Right cardiac atrium (tissue), 5 donors: ENCODE measurements at regions not wholly inside any gene's neighbourhood (a gene's known extent, or its start where the extent isn't known, plus 50 kb on each side); places are given as distances from the start of the nearest gene placed in this dataset.

Experiments used
- ATAC-seq, 2 donors: fragments of 200-7000 bp; cut with Tn5 transposase; one replicate each; pipeline versions ENCODE4 v1.8.0 to v1.9.1; 2020; ENCODE audit warnings: moderate library complexity in 2 of 2, mild to moderate bottlenecking in 1 of 2
- DNase-seq, 3 donors: peaks; one replicate each; pipeline ENCODE4 v3.0.0-alpha.2; 2020
- H3K27ac ChIP-seq: one replicate; pipeline ENCODE4 v1.5.1; 2013; ENCODE audit warnings: mild to moderate bottlenecking, low read length, control low read depth, moderate library complexity
- H3K27me3 ChIP-seq: one replicate; pipeline ENCODE4 v1.6.1; 2013; ENCODE audit not compliant: control insufficient read depth, insufficient read depth
- H3K4me1 ChIP-seq: one replicate; pipeline ENCODE4 v1.6.1; 2013; ENCODE audit warnings: low read length; ENCODE audit not compliant: control insufficient read depth, insufficient read depth
- H3K4me3 ChIP-seq: one replicate; pipeline ENCODE4 v1.5.1; 2013; ENCODE audit warnings: low read length, control low read depth
- H3K9me3 ChIP-seq: one replicate; pipeline ENCODE4 v1.6.1; 2013; ENCODE audit warnings: low read length; ENCODE audit not compliant: control insufficient read depth
- WGBS: extraction: QIAGEN DNeasy Blood & Tissue Kit; methylation state at CpG from one replicate; pipeline ENCODE4 v1.1.7; 2013; 5-methylcytosine and 5-hydroxymethylcytosine counted together
- intact Hi-C, 4 donors: fragments of 100-400 bp; cut with DNase I; formaldehyde crosslinking; loops; one replicate each; pipeline versions ENCODE4 v1.11.0 to v1.14.0; 2022 to 2023
- donor health status: healthy with polysubstance abuse.
- donor health status: DM: no; HTN: yes; CAD: no.
- donor health status: DM: no; HTN: no; CAD: no.
- donor health status: DM: no; HTN: yes; CAD: no; lungs with severe emphysema.
- donor health status: DM: yes; HTN: yes; CAD: no.

DNA sequence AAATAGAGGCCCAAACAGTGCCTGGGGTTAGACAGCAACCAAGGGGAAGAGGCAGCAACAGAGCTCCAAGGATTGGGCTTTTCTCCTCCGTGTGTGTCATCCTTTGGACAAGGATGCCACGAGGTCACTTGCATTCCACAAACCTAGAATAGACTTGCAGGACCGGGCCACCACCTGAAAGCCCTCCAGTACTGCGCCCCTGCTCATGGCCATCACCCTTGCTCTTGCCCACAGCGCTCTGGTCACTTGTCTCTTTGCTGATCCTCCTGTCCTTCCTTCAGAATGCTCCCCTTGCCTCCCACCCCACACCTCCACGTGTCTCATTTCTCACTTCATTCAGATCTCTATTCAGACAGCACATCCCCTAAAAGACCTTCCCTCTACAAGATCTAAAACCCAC, 247.4 kb downstream of the MATN1 start:
- no peaks in the 10 kb centered on the region for H3K4me1 ChIP-seq
- ATAC-seq, result no peak
- WGBS, result 63% methylated on average over 6 of the region's 6 CpGs
- intact Hi-C loops, result no loop called here
- DNase-seq, result no peak
- H3K9me3 ChIP-seq, result peaks cover 2% of the 10 kb centered on the region
- H3K27ac ChIP-seq, result no peak overlapping the region
- H3K4me3 ChIP-seq, result no peak overlapping the region
- no peaks in the 10 kb centered on the region for H3K27me3 ChIP-seq

DNA sequence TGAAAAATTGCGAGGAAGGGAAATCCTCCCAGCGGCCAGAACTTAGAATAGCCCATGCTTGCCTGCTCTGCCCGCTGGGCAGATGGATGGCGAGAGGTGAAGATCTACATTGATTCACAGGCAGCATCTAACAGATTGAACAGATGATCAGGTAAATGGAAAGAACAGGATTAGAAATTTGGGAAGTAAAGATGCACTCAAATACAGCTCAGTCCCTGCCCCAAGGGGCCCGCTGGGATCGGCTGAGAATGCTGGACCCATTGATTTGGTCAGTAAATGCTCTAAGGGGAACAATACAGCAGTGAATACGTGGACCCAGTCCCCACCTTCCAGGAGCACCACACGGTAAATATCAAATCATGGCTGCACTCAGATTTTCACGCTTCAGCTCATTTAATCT, 248.2 kb downstream of the MATN1 start:
- H3K27me3 ChIP-seq, result no peaks in the 10 kb centered on the region
- intact Hi-C loops, result no loop called here
- ATAC-seq (no peak), DNase-seq (no peak)
- H3K27ac ChIP-seq, result no peak overlapping the region
- H3K4me1 ChIP-seq, result no peaks in the 10 kb centered on the region
- no peaks in the 10 kb centered on the region for H3K9me3 ChIP-seq
- WGBS, result 90% methylated on average over 9 of the region's 9 CpGs
- no peak overlapping the region for H3K4me3 ChIP-seq

DNA sequence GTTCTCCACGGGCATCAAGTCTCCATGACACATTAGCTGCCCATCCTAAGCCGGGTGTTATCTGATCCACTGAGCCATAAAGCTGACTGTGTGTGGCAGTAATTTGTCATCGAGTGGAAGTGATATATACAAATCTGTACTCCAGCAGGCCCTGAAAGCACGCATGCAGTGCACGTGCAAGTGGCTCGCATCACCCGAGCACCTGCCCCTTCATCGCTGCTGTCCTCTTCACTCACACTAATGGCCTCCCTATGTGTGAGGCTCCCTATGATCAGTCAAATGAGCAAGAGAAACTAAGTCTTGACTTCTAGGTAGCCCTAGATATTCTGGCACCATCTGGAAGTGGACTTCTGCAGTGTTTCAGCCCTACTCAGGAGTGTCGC, 248.6 kb downstream of the MATN1 start:
- intact Hi-C loops, result no loop called here
- ATAC-seq, result no peak
- WGBS, result 70% methylated on average over 9 of the region's 9 CpGs

DNA sequence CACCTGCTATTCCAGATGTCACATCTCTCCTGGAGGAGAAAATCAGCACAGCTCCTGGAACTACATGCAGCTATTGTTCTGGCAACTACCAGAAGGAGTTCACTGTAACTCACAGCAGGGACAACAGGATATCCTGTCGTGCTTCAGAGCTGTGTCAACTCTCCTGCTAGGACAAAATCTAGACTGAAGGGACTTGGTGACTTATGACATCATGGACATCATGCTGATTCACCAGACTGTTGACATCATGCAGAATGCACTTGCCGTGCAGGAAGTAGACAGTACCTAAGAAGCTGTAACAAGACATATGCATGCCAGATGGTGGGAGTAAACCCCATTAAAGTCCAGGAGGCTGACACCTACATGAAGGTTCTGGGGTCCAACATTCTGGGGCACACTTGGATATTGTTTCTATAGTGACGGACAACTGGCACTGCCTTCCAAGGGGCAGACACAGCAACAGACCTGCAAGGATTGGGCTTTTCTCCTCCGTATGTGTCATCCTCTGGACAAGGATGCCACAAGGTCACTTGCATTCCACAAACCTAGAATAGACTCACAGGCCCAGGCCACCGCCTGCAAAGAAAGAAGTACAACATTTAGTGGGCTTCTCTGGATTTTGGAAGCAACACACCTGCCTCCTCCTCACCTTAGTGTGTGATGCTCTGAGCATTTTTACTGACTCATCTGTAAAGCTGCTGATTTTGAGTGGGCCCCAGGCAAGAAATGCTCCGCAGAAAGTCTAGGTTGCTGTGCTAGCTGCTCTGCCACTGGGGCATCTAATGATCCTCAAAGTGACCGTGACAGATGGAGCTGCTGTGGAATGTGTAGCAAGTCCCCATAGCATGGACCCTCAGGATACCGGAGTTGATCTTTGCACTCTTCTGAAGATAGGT, 249.2 kb downstream of the MATN1 start:
- H3K4me1 ChIP-seq, result no peaks in the 10 kb centered on the region
- intact Hi-C loops, result no loop called here
- no peak for ATAC-seq
- no peak overlapping the region for H3K27ac ChIP-seq
- no peak for DNase-seq
- WGBS, result 76% methylated on average over 8 of the region's 8 CpGs
- no peaks in the 10 kb centered on the region for H3K27me3 ChIP-seq
- no peaks in the 10 kb centered on the region for H3K9me3 ChIP-seq
- H3K4me3 ChIP-seq, result no peak overlapping the region

More for the DNA sequence above, 248.6 kb downstream of the MATN1 start:
- no peak for DNase-seq
- Histone ChIP-seq H3K27ac (no peak overlapping the region), H3K4me3 (no peak overlapping the region), H3K4me1 (no peaks in the 10 kb centered on the region), H3K27me3 (no peaks in the 10 kb centered on the region), H3K9me3 (no peaks in the 10 kb centered on the region)

DNA sequence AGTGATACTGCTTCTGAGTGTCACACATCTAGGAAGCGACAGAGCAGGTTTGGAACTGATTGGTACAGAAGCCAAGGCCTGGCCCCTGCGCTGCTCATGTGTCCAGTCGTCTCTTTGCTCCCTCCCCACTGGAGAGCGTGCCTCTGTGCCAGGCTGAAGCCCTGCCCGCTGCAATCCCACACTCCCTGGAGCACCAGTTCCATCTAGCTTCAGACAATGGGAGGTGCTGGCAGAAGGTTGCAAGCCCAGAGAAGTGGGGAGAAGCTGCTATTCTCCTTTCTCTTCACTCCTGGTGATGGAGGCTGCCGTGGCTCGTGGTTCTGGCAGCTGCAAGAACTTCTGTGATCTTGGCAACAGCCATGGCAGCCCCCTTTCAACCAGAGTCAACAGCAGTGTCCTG, 250.9 kb downstream of the MATN1 start:
- WGBS, result 64% methylated on average over 7 of the region's 7 CpGs
- Histone ChIP-seq H3K4me1 (no peaks in the 10 kb centered on the region), H3K9me3 (no peaks in the 10 kb centered on the region), H3K27ac (no peak overlapping the region), H3K27me3 (no peaks in the 10 kb centered on the region), H3K4me3 (no peak overlapping the region)
- DNase-seq (no peak), ATAC-seq (peak; percentile 36 to 65)
- intact Hi-C loops, result no loop called here

DNA sequence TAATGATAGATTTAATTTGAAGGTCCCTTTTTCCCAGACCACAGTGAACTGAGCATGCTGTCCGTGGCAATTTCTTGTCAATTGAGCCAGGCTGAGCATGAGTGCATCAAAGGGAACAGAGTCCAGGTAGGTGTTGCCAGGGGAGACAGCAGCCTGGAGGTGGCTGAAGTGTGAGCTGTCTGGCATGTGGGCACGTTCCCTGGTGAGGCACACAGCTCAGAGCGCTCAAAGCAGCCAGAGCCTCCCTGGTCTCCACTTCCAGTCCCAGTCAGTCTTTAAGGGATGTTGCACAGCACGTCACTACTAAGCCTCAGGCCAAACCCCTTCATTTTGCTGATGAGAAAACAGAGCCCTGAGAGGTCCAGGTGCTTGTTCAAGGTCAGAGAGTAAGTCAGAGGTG, 251.4 kb downstream of the MATN1 start:
- intact Hi-C loops, result no loop called here
- Histone ChIP-seq H3K4me3 (no peak overlapping the region), H3K4me1 (no peaks in the 10 kb centered on the region), H3K9me3 (no peaks in the 10 kb centered on the region), H3K27me3 (no peaks in the 10 kb centered on the region), H3K27ac (no peak overlapping the region)
- WGBS, result 74% methylated on average over 4 of the region's 4 CpGs
- no peak for DNase-seq
- no peak for ATAC-seq

DNA sequence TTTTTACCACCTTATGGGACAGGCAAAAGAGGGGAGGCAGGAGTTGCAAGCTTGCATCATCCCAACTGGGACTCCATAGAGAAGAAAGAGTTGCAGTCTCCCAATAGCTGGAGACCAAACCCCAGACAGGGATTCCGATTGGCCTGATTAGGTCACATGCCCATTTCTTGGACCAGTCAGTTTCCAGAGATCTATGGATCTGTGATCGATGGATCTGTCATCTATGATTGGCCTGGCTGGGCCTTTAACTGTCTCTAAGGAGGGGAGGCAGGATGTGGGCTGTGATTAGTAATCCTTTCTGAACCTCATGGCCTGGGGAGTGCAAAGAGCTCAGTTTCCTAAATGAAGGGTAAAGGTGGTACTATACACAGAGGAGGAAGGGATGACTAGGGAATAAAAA, 252.1 kb downstream of the MATN1 start:
- WGBS, result 92% methylated on average over 2 of the region's 2 CpGs

DNA sequence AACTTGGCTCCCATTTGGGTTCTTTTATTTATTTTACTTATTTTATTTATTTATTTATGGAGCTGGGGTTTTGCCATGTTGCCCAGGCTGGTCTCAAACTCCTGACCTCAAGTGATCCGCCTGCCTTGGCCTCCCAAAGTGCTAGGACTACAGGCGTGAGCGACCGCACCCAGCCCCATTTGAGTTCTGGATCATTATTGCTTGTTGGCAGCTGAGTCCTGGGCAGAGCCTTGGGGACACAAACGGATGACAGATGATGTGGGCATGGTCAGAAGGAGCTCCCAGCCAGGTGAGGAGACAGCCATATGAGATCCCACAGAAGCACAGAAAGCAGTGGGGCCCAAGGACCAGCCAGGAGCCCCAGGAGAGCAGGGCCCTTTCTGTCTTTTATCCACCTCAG, 254.0 kb downstream of the MATN1 start:
- ATAC-seq (no peak), DNase-seq (no peak)
- WGBS, result 73% methylated on average over 5 of the region's 5 CpGs

More for the DNA sequence above, 252.1 kb downstream of the MATN1 start:
- Histone ChIP-seq H3K9me3 (no peaks in the 10 kb centered on the region), H3K27ac (no peak overlapping the region), H3K4me3 (no peak overlapping the region), H3K27me3 (no peaks in the 10 kb centered on the region), H3K4me1 (no peaks in the 10 kb centered on the region)
- ATAC-seq (no peak), DNase-seq (no peak)
- intact Hi-C loops, result no loop called here

DNA sequence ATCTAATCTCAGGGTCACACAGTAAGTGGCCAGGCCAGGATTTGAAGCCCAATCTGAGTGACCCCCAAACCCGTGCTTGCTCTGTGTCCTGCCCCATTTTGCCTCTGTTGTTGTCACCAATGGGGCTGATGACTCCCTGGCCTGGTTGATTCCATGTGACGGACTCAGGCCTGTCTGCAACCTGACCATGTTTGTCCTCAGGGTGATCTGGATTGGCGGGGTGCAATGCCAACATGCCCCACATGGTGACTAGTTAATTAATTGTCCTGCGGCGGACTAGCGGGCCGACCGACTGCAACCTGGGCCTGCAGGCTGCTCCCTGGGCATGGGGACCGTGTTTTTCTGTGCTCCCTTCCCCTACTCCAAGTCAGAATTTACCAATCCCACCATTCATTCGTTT, 256.3 kb downstream of the MATN1 start:
- Histone ChIP-seq H3K4me1 (no peaks in the 10 kb centered on the region), H3K4me3 (no peak overlapping the region), H3K27me3 (no peaks in the 10 kb centered on the region), H3K9me3 (no peaks in the 10 kb centered on the region), H3K27ac (no peak overlapping the region)
- 86% methylated on average over 10 of the region's 10 CpGs for WGBS
- ATAC-seq (no peak), DNase-seq (no peak)
- intact Hi-C loops, result no loop called here

More for the DNA sequence above, 254.0 kb downstream of the MATN1 start:
- H3K27me3 ChIP-seq, result no peaks in the 10 kb centered on the region
- H3K4me1 ChIP-seq, result no peaks in the 10 kb centered on the region
- intact Hi-C loops, result no loop called here
- H3K27ac ChIP-seq, result no peak overlapping the region
- H3K9me3 ChIP-seq, result no peaks in the 10 kb centered on the region
- H3K4me3 ChIP-seq, result no peak overlapping the region

DNA sequence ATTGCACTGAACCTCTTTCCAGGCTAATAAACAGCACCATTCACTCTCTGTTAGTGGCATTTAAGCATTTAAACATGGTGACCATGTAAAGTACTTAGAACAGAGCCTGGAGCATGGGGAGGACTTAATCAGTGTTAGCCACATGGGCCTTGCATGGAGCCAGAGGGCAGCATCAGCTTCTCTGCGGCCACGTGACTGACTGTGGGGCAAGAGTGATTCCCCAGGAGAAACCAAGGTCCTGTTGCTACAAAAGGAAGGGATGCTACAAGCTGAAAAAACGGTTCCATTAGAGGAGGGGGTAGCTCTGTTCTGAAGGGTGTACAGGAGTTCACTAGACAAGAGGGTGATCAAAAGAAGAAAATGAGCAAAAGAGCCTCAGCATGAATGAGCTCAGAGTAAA, 256.8 kb downstream of the MATN1 start:
- Histone ChIP-seq H3K27ac (no peak overlapping the region), H3K9me3 (no peaks in the 10 kb centered on the region), H3K27me3 (no peaks in the 10 kb centered on the region), H3K4me3 (no peak overlapping the region), H3K4me1 (no peaks in the 10 kb centered on the region)
- intact Hi-C loops, result no loop called here
- 66% methylated on average over 3 of the region's 3 CpGs for WGBS
- ATAC-seq (no peak), DNase-seq (no peak)

DNA sequence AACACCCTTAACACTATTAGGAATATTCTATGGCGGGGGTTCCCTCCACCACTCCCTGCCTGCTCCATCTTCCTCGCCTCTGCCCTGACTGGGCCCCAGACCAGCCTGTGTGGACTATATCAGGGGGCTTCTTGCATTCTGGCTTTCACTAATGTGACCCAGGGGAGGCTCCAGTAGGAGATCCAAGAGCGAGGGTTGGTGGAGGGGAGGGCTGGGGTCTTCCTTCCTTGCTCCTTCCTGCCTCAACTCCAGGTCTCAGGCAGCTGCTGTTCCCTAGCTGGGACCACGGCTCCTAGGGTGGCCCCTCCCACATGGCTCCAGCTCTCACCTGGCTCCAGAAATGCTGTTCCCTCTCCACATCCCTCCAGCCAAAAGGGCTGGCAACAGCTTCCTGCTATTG, 257.4 kb downstream of the MATN1 start:
- intact Hi-C loops, result no loop called here
- no peaks in the 10 kb centered on the region for H3K9me3 ChIP-seq
- H3K4me3 ChIP-seq, result no peak overlapping the region
- H3K27me3 ChIP-seq, result no peaks in the 10 kb centered on the region
- no peak for DNase-seq
- H3K4me1 ChIP-seq, result no peaks in the 10 kb centered on the region
- ATAC-seq, result no peak
- WGBS, result 66% methylated on average over 4 of the region's 4 CpGs
- H3K27ac ChIP-seq, result no peak overlapping the region

DNA sequence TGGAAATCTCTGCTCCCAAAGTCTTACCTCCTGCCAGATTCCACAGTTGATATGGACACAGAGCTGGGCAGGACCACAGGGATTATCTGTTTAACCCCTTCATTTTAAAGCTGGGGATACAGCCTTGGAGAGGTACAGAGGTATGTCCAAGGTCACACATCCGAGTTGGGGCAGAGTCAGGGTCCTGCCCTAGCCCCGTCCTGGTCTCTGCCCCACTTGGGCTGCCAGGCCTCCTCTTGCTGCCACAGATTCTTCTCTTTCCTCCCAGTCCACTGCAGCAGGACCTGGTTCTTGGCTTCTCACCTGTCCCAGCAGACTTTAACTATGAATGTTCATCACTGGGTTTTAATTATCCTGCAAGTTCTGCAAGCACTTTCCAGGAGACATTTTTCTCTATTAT, 258.3 kb downstream of the MATN1 start:
- WGBS, result 81% methylated on average over 2 of the region's 2 CpGs
- Histone ChIP-seq H3K9me3 (peaks cover 2% of the 10 kb centered on the region), H3K27me3 (no peaks in the 10 kb centered on the region), H3K27ac (no peak overlapping the region), H3K4me3 (no peak overlapping the region), H3K4me1 (no peaks in the 10 kb centered on the region)
- intact Hi-C loops, result no loop called here
- no peak for DNase-seq
- ATAC-seq, result no peak
